ENCODE measurements at regions not wholly inside any gene's neighbourhood (a gene's known extent, or its start where the extent isn't known, plus 50 kb on each side); places are given as distances from the start of the nearest gene placed in this dataset.

DNA sequence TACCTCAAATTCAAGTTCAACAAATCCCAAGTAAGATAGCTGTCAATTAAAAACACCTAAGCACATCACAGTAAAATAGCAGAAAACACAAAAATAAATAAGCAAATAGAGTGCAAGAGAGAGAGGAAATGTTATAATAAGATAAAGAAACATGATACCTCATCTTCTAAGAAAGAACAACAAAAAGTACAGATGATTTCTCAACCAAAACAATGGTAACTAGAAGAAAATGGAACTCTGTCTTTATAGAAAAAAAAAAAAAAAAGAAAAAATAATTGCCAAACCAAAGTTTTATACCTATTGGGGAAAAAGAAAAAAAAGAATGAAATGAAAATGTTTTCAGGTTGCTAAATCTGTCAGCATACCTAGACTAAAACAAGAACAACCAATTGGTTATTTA, 1253.5 kb upstream of the CDH2 start:
- TF ChIP-seq, protein P1, sequence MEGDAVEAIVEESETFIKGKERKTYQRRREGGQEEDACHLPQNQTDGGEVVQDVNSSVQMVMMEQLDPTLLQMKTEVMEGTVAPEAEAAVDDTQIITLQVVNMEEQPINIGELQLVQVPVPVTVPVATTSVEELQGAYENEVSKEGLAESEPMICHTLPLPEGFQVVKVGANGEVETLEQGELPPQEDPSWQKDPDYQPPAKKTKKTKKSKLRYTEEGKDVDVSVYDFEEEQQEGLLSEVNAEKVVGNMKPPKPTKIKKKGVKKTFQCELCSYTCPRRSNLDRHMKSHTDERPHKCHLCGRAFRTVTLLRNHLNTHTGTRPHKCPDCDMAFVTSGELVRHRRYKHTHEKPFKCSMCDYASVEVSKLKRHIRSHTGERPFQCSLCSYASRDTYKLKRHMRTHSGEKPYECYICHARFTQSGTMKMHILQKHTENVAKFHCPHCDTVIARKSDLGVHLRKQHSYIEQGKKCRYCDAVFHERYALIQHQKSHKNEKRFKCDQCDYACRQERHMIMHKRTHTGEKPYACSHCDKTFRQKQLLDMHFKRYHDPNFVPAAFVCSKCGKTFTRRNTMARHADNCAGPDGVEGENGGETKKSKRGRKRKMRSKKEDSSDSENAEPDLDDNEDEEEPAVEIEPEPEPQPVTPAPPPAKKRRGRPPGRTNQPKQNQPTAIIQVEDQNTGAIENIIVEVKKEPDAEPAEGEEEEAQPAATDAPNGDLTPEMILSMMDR (IDR thresholded peaks at IDR 0.05): no peak
- no peak for TF ChIP-seq POLR2AphosphoS5 (IDR thresholded peaks at IDR 0.05)
